Liver (tissue), 8 donors: ENCODE measurements at regions not wholly inside any gene's neighbourhood (a gene's known extent, or its start where the extent isn't known, plus 50 kb on each side); places are given as distances from the start of the nearest gene placed in this dataset.

Experiments
- DNase-seq: peaks from one replicate; pipeline ENCODE4 v3.0.0-alpha.2; 2017; ENCODE audit warnings: low spot score
- H3K27ac ChIP-seq, 2 donors: one replicate each; pipeline ENCODE4 v1.7.0; 2013; ENCODE audit warnings: inconsistent platforms in 2 of 2, low read length in 2 of 2, control low read depth in 1 of 2, low read depth in 1 of 2, mild to moderate bottlenecking in 1 of 2
- H3K27me3 ChIP-seq, 4 donors: one replicate each; pipeline versions ENCODE4 v1.6.1 to v1.7.0; 2013; ENCODE audit warnings: low read length in 3 of 4, inconsistent platforms in 1 of 4, mild to moderate bottlenecking in 1 of 4, moderate library complexity in 1 of 4; ENCODE audit not compliant: control insufficient read depth in 4 of 4, insufficient read depth in 4 of 4
- H3K36me3 ChIP-seq, 4 donors: one replicate each; pipeline versions ENCODE4 v1.6.1 to v1.7.0; 2013; ENCODE audit warnings: low read length in 3 of 4, mild to moderate bottlenecking in 3 of 4, low read depth in 1 of 4, moderate library complexity in 1 of 4; ENCODE audit not compliant: control insufficient read depth in 4 of 4, insufficient read depth in 3 of 4
- H3K4me1 ChIP-seq, 4 donors: one replicate each; pipeline versions ENCODE4 v1.6.1 to v1.7.0; 2013; ENCODE audit warnings: low read length in 3 of 4, mild to moderate bottlenecking in 3 of 4, moderate library complexity in 1 of 4; ENCODE audit not compliant: control insufficient read depth in 4 of 4, insufficient read depth in 4 of 4
- H3K4me3 ChIP-seq, 3 donors: one replicate each; pipeline versions ENCODE4 v1.6.1 to v1.7.0; 2013; ENCODE audit warnings: low read length in 3 of 3, control low read depth in 1 of 3, low read depth in 1 of 3, mild to moderate bottlenecking in 1 of 3
- H3K9ac ChIP-seq, 2 donors: one replicate each; pipeline ENCODE4 v1.7.0; 2013; ENCODE audit warnings: low read length in 2 of 2, mild to moderate bottlenecking in 2 of 2, moderate library complexity in 2 of 2, control low read depth in 1 of 2, low read depth in 1 of 2
- H3K9me3 ChIP-seq, 4 donors: one replicate each; pipeline versions ENCODE4 v1.6.1 to v1.7.0; 2013; ENCODE audit warnings: low read length in 3 of 4; ENCODE audit not compliant: control insufficient read depth in 4 of 4
- EGR1 ChIP-seq, 2 donors: IDR thresholded peaks; 2 replicates each; pipeline ENCODE4 v1.6.1; 2016 to 2018; ENCODE audit warnings: antibody characterized with exemption in 2 of 2, low read depth in 2 of 2
- FOXA1 ChIP-seq: IDR thresholded peaks from 2 replicates; pipeline ENCODE4 v1.6.1; 2016; ENCODE audit warnings: antibody characterized with exemption
- FOXA2 ChIP-seq: IDR thresholded peaks from 2 replicates; pipeline ENCODE4 v1.6.1; 2016; ENCODE audit warnings: antibody characterized with exemption
- GABPA ChIP-seq, 2 donors: IDR thresholded peaks in 1 of 2; conservative IDR thresholded peaks in 1 of 2; 2 replicates each; pipeline ENCODE4 v1.6.1; 2016; ENCODE audit warnings: antibody characterized with exemption in 2 of 2, mild to moderate bottlenecking in 1 of 2, moderate library complexity in 1 of 2
- HNF4A ChIP-seq, 2 donors: conservative IDR thresholded peaks; 2 replicates each; pipeline ENCODE4 v1.6.1; 2016; ENCODE audit warnings: antibody characterized with exemption in 2 of 2, mild to moderate bottlenecking in 2 of 2
- HNF4G ChIP-seq: IDR thresholded peaks from 2 replicates; pipeline ENCODE4 v1.6.1; 2016; ENCODE audit warnings: antibody characterized with exemption
- JUND ChIP-seq, 2 donors: IDR thresholded peaks; 2 replicates each; pipeline ENCODE4 v1.6.1; 2016; ENCODE audit warnings: antibody characterized with exemption in 2 of 2
- MAX ChIP-seq: IDR thresholded peaks from 2 replicates; pipeline ENCODE4 v1.6.1; 2016; ENCODE audit warnings: antibody characterized with exemption
- NR2F2 ChIP-seq: IDR thresholded peaks from 2 replicates; pipeline ENCODE4 v1.6.1; 2016; ENCODE audit warnings: antibody characterized with exemption
- RAD21 ChIP-seq, 2 donors: IDR thresholded peaks; 2 replicates each; pipeline ENCODE4 v1.6.1; 2016; ENCODE audit warnings: antibody characterized with exemption in 2 of 2, mild to moderate bottlenecking in 2 of 2
- REST ChIP-seq: IDR thresholded peaks from 2 replicates; pipeline ENCODE4 v1.6.1; 2016; ENCODE audit warnings: antibody characterized with exemption, mild to moderate bottlenecking
- RXRA ChIP-seq, 2 donors: IDR thresholded peaks; 2 replicates each; pipeline ENCODE4 v1.6.1; 2017 to 2018; ENCODE audit warnings: antibody characterized with exemption in 2 of 2, mild to moderate bottlenecking in 1 of 2
- SP1 ChIP-seq: IDR thresholded peaks from 2 replicates; pipeline ENCODE4 v1.6.1; 2018; ENCODE audit warnings: antibody characterized with exemption, mild to moderate bottlenecking
- TAF1 ChIP-seq: conservative IDR thresholded peaks from 2 replicates; pipeline ENCODE4 v1.6.1; 2016; ENCODE audit warnings: antibody characterized with exemption, mild to moderate bottlenecking
- YY1 ChIP-seq: IDR thresholded peaks from 2 replicates; pipeline ENCODE4 v1.6.1; 2016; ENCODE audit warnings: antibody characterized with exemption, mild to moderate bottlenecking
- WGBS: extraction: QIAGEN DNeasy Blood & Tissue Kit; methylation state at CpG from one replicate; pipeline ENCODE4 v1.1.7; 2013; 5-methylcytosine and 5-hydroxymethylcytosine counted together
- TF ChIP-seq, protein P1 (sequence below): fragments of 150-350 bp; IDR thresholded peaks from 2 replicates; pipeline ENCODE4 v1.5.1; 2017; ENCODE audit warnings: improper control_type of control experiment, low read depth, low read length; ENCODE audit not compliant: missing input control
- TF ChIP-seq, protein P2 (sequence below): IDR thresholded peaks from 2 replicates; pipeline ENCODE4 v1.6.1; 2016; ENCODE audit warnings: antibody characterized with exemption
- TF ChIP-seq, protein P3 (sequence below): IDR thresholded peaks from 2 replicates; pipeline ENCODE4 v1.6.1; 2016; ENCODE audit warnings: antibody characterized with exemption
- donor health status: healthy.
- donor health status: healthy.
- donor health status: healthy.
- donor health status: healthy.
- donor health status: healthy.

- DNase-seq: no peak
- Histone ChIP-seq H3K4me3 (no peak overlapping the region), H3K27me3 (no peaks in the 10 kb centered on the region), H3K36me3 (no peaks in the 10 kb centered on the region), H3K9me3 (no peaks in the 10 kb centered on the region), H3K9ac (no peak overlapping the region), H3K27ac (no peak overlapping the region), H3K4me1 (no peaks in the 10 kb centered on the region)
- WGBS: 76% methylated on average over 3 of the region's 3 CpGs
- TF ChIP-seq MAX (no peak), FOXA2 (no peak), HNF4G (no peak), EGR1 (IDR thresholded peaks at IDR 0.05; ENCODE audit: low read depth in 2 of 2) (no peak), JUND (IDR thresholded peaks at IDR 0.05) (no peak), SP1 (no peak), FOXA1 (no peak), REST (no peak), NR2F2 (no peak), HNF4A (conservative IDR thresholded peaks at IDR 0.05) (no peak), RAD21 (IDR thresholded peaks at IDR 0.05) (no peak), TAF1 (no peak), YY1 (no peak), RXRA (IDR thresholded peaks at IDR 0.05) (no peak), GABPA (IDR thresholded peaks at IDR 0.05 in 1 of 2, conservative IDR thresholded peaks at IDR 0.05 in 1 of 2) (no peak)
- TF ChIP-seq, protein P1, sequence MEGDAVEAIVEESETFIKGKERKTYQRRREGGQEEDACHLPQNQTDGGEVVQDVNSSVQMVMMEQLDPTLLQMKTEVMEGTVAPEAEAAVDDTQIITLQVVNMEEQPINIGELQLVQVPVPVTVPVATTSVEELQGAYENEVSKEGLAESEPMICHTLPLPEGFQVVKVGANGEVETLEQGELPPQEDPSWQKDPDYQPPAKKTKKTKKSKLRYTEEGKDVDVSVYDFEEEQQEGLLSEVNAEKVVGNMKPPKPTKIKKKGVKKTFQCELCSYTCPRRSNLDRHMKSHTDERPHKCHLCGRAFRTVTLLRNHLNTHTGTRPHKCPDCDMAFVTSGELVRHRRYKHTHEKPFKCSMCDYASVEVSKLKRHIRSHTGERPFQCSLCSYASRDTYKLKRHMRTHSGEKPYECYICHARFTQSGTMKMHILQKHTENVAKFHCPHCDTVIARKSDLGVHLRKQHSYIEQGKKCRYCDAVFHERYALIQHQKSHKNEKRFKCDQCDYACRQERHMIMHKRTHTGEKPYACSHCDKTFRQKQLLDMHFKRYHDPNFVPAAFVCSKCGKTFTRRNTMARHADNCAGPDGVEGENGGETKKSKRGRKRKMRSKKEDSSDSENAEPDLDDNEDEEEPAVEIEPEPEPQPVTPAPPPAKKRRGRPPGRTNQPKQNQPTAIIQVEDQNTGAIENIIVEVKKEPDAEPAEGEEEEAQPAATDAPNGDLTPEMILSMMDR: no peak
- TF ChIP-seq, protein P2, sequence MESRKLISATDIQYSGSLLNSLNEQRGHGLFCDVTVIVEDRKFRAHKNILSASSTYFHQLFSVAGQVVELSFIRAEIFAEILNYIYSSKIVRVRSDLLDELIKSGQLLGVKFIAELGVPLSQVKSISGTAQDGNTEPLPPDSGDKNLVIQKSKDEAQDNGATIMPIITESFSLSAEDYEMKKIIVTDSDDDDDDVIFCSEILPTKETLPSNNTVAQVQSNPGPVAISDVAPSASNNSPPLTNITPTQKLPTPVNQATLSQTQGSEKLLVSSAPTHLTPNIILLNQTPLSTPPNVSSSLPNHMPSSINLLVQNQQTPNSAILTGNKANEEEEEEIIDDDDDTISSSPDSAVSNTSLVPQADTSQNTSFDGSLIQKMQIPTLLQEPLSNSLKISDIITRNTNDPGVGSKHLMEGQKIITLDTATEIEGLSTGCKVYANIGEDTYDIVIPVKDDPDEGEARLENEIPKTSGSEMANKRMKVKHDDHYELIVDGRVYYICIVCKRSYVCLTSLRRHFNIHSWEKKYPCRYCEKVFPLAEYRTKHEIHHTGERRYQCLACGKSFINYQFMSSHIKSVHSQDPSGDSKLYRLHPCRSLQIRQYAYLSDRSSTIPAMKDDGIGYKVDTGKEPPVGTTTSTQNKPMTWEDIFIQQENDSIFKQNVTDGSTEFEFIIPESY: no peak
- TF ChIP-seq, protein P3, sequence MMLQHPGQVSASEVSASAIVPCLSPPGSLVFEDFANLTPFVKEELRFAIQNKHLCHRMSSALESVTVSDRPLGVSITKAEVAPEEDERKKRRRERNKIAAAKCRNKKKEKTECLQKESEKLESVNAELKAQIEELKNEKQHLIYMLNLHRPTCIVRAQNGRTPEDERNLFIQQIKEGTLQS: no peak
Measured at GRCh38 chr10:65548001-65548400, 1377.8 kb upstream of the LRRTM3 start.

GRCh38 chr10:65550761-65551160 lies 1375.1 kb upstream of the LRRTM3 start:
- Histone ChIP-seq H3K36me3 (no peaks in the 10 kb centered on the region), H3K4me1 (no peaks in the 10 kb centered on the region), H3K27ac (no peak overlapping the region), H3K9ac (no peak overlapping the region), H3K27me3 (no peaks in the 10 kb centered on the region), H3K9me3 (no peaks in the 10 kb centered on the region), H3K4me3 (no peak overlapping the region)
- WGBS: 77% methylated on average over 4 of the region's 4 CpGs
- DNase-seq: no peak
- no peak for TF ChIP-seq RXRA (IDR thresholded peaks at IDR 0.05)
- TF ChIP-seq HNF4G: no peak
